ENCODE measurements at regions not wholly inside any gene's neighbourhood (a gene's known extent, or its start where the extent isn't known, plus 50 kb on each side); places are given as distances from the start of the nearest gene placed in this dataset.
A peak's percentile ranks its signal among the peaks of the same experiment; 100 is the strongest.

- no peak for DNase-seq
Measured at GRCh38 chr4:61070269-61070668, 129.9 kb upstream of the ADGRL3 start.

GRCh38 chr4:61079427-61079826, 120.7 kb upstream of the ADGRL3 start:
- no peak for DNase-seq

DNA sequence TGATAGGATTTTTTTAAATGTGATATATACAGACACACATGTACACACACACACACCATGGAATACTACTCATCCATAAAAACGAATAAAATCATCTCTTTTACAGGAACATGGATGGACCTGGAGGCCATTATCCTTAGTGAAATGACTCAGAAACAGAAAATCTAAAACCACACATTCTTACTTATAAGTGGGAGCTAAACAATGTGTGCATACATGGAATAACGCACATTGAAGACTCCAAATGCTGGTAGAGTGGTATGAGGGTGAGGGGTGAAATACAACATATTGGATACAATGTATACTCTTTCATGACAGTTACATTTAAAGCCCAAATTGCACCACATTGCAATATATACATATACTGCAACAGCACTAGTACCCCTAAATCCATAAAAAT, 120.2 kb upstream of the ADGRL3 start:
- no peak for DNase-seq

DNA sequence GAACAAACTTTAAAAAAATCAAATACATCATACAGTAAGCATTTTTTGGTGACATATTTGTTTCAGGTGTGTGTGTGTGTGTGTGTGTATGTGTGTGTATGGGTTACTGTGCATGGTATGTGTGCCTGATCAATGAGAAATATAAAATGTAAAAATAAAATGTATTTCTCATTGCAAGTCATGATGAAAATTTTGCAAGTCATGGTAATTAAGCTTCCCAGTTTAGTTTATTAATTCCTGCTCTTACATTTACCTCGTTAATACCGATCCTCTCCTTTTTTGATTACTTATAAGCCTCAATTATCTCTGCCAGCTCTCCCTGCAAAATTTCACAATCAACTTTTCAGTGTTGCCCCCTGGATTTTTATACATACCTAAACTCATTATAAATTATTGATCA, 114.6 kb upstream of the ADGRL3 start:
- no peak for DNase-seq

DNA sequence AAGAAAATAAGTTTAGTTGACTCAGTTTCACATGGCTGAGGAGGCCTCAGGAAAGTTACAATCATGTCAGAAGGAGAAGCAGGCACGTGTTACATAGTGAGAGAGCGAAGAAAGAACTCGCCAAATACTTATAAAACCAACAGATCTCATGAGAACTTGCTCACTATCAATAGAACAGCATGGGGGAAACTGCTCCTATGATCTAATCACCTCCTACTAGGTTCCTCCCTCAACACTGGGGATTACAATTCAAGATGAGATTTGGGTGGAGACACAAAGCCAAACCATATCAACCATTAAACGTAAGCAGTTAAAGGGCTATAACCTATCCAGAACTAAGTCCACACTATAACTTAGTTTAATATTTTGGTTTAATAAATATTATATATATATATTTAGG, 113.8 kb upstream of the ADGRL3 start:
- no peak for DNase-seq

DNA sequence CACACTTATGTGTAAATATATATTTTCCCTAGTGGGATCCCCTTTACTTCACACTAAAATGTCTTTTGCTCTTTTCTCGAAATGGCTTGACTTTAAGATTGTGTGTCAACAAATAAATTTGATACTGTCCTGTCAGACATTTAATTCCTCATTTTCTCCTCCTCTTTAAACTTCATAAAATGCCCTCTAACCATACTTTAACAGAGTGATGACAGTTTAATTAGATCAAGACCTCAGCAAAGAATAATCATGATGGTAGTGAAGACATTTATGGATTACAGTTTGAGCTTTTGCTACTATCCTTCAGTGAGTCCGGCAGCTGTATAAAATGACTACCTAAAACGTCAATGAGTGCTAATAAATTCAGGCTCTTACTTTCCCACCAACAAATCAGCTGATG, 113.1 kb upstream of the ADGRL3 start:
- no peak for DNase-seq

DNA sequence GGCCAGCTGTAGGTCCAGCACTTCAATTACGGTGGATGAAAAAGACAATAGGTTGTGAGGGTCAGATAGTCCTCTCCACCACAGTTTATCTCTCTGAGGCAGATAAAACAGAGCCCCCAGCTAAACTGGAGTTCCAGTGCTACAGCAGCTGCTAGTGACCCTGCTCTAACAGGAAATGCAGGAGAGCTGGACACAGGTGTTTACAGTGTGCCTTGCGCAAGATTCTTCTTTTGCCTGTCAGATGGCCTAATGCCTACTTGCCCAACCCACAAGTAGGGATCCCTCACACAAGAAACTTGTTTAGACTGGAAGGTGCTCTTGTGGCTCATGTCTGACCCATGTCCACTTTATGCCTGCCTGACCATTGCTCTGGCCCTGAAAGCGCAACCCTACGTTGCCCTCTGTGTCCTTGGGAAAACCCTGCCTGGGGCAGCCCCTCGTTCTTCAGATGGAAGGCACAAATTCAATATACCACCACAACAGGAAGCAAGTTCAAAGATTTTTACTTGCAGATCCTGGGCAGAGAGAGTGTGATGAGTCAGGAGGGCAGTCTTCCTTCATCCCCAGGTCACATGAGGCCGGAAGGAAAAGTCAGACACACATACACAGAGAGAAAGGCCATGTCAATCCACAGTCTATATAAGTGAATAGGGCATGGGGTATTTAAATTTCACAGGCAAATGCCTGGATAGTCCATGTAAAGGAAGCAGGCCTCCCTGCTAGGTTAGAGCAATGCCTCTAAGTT, 105.1 kb upstream of the ADGRL3 start:
- DNase-seq = no peak

DNA sequence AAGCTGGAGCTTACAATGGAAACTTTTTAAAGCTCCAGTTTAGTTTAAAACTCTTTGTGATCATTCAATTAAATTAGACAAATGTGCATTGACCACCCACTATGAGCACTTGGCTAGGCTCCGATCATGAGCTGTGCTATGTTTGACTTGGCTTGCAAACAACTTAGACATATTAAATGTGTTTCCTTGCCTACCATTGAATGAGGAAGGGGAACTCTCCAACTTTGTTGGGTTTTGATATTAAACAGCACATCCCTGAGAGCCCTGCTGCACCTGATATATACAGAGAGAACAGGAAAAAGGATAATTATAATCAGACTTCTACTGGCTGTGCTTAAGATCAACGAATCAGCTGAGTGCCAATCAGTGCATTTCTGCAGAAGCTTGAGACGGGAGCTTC, 71.4 kb upstream of the ADGRL3 start:
- DNase-seq = peak; percentile 10

- no peak for DNase-seq
Measured at GRCh38 chr4:61129971-61130370, 70.2 kb upstream of the ADGRL3 start.

- DNase-seq = peak; percentile 2
Measured at GRCh38 chr4:61143461-61143860, 56.7 kb upstream of the ADGRL3 start.

DNA sequence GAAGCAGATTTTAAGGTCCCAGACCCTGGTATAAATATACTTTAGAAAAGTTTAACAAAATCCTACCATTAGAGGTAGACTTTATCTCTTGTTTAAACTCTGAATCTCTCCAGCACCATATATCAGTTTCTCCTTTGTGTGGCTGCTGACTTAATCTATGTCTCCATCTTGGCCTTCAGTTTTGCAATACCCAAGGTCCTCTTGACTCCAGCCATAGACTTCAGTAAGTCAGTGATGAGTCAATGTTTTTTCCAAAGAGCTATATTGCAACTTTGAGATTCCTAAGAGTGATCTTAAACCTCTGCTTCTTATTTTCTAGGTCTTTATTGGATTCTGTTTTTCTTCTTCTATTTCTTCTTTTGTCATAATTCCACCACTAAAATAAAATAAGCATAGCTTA, 50.8 kb upstream of the ADGRL3 start:
- DNase-seq = no peak

Measured in NCI-H1092 treated with DMSO at 0.1 percent for 48 hours (cell line).